ENCODE measurements at regions not wholly inside any gene's neighbourhood (a gene's known extent, or its start where the extent isn't known, plus 50 kb on each side); places are given as distances from the start of the nearest gene placed in this dataset.

DNA sequence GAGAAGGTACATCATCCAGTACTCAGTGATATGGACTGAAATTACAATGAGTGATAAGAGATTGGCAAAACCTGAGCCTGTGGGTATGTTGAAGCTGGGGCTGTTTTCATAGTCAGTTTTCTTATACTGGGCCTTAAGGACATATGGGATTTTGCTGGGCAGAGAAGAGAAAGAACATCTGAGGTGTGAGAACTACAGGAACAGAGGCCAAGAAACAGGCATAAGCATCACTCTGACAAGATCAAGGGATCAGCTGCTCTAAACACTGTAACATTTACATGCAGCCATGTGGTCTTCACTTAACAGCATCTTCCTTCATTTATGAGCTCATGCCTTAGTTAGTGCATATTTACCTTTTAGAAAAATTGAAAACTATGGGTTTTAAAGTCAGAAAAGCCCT is 220.0 kb downstream of the TRIM36 start:
- H3K27me3 ChIP-seq: no peaks in the 10 kb centered on the region
- H3K4me3 ChIP-seq: no peak overlapping the region
- H3K27ac ChIP-seq: no peak overlapping the region
- TF ChIP-seq CTCF (IDR thresholded peaks at IDR 0.05): no peak
- H3K4me1 ChIP-seq: no peaks in the 10 kb centered on the region
- intact Hi-C loops (cut with DNase I): no loop called here
- no peaks in the 10 kb centered on the region for H3K36me3 ChIP-seq
- no peak for DNase-seq (ENCODE audit: low spot score in 2 of 2)
- no peaks in the 10 kb centered on the region for H3K9me3 ChIP-seq

- Histone ChIP-seq H3K9me3 (no peaks in the 10 kb centered on the region), H3K4me3 (no peak overlapping the region), H3K4me1 (no peaks in the 10 kb centered on the region), H3K27ac (no peak overlapping the region), H3K27me3 (no peaks in the 10 kb centered on the region), H3K36me3 (no peaks in the 10 kb centered on the region)
- TF ChIP-seq CTCF (IDR thresholded peaks at IDR 0.05): no peak
- intact Hi-C loops (cut with DNase I): no loop called here
- DNase-seq (ENCODE audit: low spot score in 2 of 2): no peak
Measured at GRCh38 chr5:114948986-114949621, 220.6 kb downstream of the TRIM36 start.

- no peaks in the 10 kb centered on the region for H3K4me1 ChIP-seq
- no peak for TF ChIP-seq CTCF (IDR thresholded peaks at IDR 0.05)
- no peak overlapping the region for H3K4me3 ChIP-seq
- H3K36me3 ChIP-seq: no peaks in the 10 kb centered on the region
- no peak overlapping the region for H3K27ac ChIP-seq
- no peaks in the 10 kb centered on the region for H3K9me3 ChIP-seq
- no peaks in the 10 kb centered on the region for H3K27me3 ChIP-seq
- no peak for DNase-seq (ENCODE audit: low spot score in 2 of 2)
- intact Hi-C loops (cut with DNase I): no loop called here
Measured at GRCh38 chr5:114948363-114948762, 221.3 kb downstream of the TRIM36 start.

- DNase-seq (ENCODE audit: low spot score in 2 of 2): no peak
- H3K4me3 ChIP-seq: no peak overlapping the region
- intact Hi-C loops (cut with DNase I): no loop called here
- no peaks in the 10 kb centered on the region for H3K4me1 ChIP-seq
- H3K27ac ChIP-seq: no peak overlapping the region
- no peak for TF ChIP-seq CTCF (IDR thresholded peaks at IDR 0.05)
- H3K36me3 ChIP-seq: no peaks in the 10 kb centered on the region
- H3K27me3 ChIP-seq: no peaks in the 10 kb centered on the region
- H3K9me3 ChIP-seq: no peaks in the 10 kb centered on the region
Measured at GRCh38 chr5:114940709-114941108, 229.0 kb downstream of the TRIM36 start.

- no peak overlapping the region for H3K27ac ChIP-seq
- H3K27me3 ChIP-seq: no peaks in the 10 kb centered on the region
- DNase-seq (ENCODE audit: low spot score in 2 of 2): no peak
- no peak overlapping the region for H3K4me3 ChIP-seq
- no peaks in the 10 kb centered on the region for H3K36me3 ChIP-seq
- intact Hi-C loops (cut with DNase I): no loop called here
- no peak for TF ChIP-seq CTCF (IDR thresholded peaks at IDR 0.05)
- H3K9me3 ChIP-seq: no peaks in the 10 kb centered on the region
- no peaks in the 10 kb centered on the region for H3K4me1 ChIP-seq
Measured at GRCh38 chr5:114935490-114935889, 234.2 kb downstream of the TRIM36 start.
